ENCODE measurements at regions not wholly inside any gene's neighbourhood (a gene's known extent, or its start where the extent isn't known, plus 50 kb on each side); places are given as distances from the start of the nearest gene placed in this dataset.

- H3K4me1 ChIP-seq, result no peaks in the 10 kb centered on the region
- no peak overlapping the region for H3K4me3 ChIP-seq
- H3K27ac ChIP-seq, result no peak overlapping the region
- no peak for TF ChIP-seq CTCF (IDR thresholded peaks at IDR 0.05 in 4 of 5, conservative IDR thresholded peaks at IDR 0.05 in 1 of 5)
- no peak for TF ChIP-seq POLR2A (IDR thresholded peaks at IDR 0.05)
- no peak for DNase-seq
- H3K27me3 ChIP-seq, result no peaks in the 10 kb centered on the region
- intact Hi-C loops (cut with DNase I; ENCODE audit: low total_unique reads), result no loop called here
- in situ Hi-C loops (cut with MboI; ENCODE audit: low sequenced_read_pairs in 4 of 4), result no loop called here
- no peaks in the 10 kb centered on the region for H3K36me3 ChIP-seq
- no peak for ATAC-seq
- H3K9me3 ChIP-seq, result no peaks in the 10 kb centered on the region
Observed at GRCh38 chr7:118476036-118476435, 251.5 kb downstream of the ANKRD7 start.

- TF ChIP-seq POLR2A (IDR thresholded peaks at IDR 0.05) (no peak), CTCF (IDR thresholded peaks at IDR 0.05 in 4 of 5, conservative IDR thresholded peaks at IDR 0.05 in 1 of 5) (no peak)
- Histone ChIP-seq H3K27ac (no peak overlapping the region), H3K27me3 (no peaks in the 10 kb centered on the region), H3K4me3 (no peak overlapping the region), H3K36me3 (no peaks in the 10 kb centered on the region), H3K4me1 (no peaks in the 10 kb centered on the region), H3K9me3 (no peaks in the 10 kb centered on the region)
- no peak for ATAC-seq
- intact Hi-C loops (cut with DNase I; ENCODE audit: low total_unique reads), result no loop called here
- DNase-seq, result no peak
- in situ Hi-C loops (cut with MboI; ENCODE audit: low sequenced_read_pairs in 4 of 4), result no loop called here
Observed at GRCh38 chr7:118477036-118477435, 252.5 kb downstream of the ANKRD7 start.

- H3K9me3 ChIP-seq, result no peaks in the 10 kb centered on the region
- H3K4me3 ChIP-seq, result no peak overlapping the region
- no peaks in the 10 kb centered on the region for H3K36me3 ChIP-seq
- in situ Hi-C loops (cut with MboI; ENCODE audit: low sequenced_read_pairs in 4 of 4), result no loop called here
- no peak for ATAC-seq
- H3K27ac ChIP-seq, result no peak overlapping the region
- H3K4me1 ChIP-seq, result no peaks in the 10 kb centered on the region
- intact Hi-C loops (cut with DNase I; ENCODE audit: low total_unique reads), result no loop called here
- no peak for DNase-seq
- no peaks in the 10 kb centered on the region for H3K27me3 ChIP-seq
- TF ChIP-seq CTCF (IDR thresholded peaks at IDR 0.05 in 4 of 5, conservative IDR thresholded peaks at IDR 0.05 in 1 of 5), result no peak
- no peak for TF ChIP-seq POLR2A (IDR thresholded peaks at IDR 0.05)
Observed at GRCh38 chr7:118478236-118478635, 253.7 kb downstream of the ANKRD7 start.

GRCh38 chr7:118478931-118479330, 254.4 kb downstream of the ANKRD7 start:
- no peak for ATAC-seq
- Histone ChIP-seq H3K27ac (no peak overlapping the region), H3K9me3 (no peaks in the 10 kb centered on the region), H3K4me1 (no peaks in the 10 kb centered on the region), H3K27me3 (no peaks in the 10 kb centered on the region), H3K4me3 (no peak overlapping the region), H3K36me3 (no peaks in the 10 kb centered on the region)
- intact Hi-C loops (cut with DNase I; ENCODE audit: low total_unique reads) (no loop called here), in situ Hi-C loops (cut with MboI; ENCODE audit: low sequenced_read_pairs in 4 of 4) (no loop called here)
- no peak for DNase-seq
- TF ChIP-seq POLR2A (IDR thresholded peaks at IDR 0.05) (no peak), CTCF (IDR thresholded peaks at IDR 0.05 in 4 of 5, conservative IDR thresholded peaks at IDR 0.05 in 1 of 5) (no peak)

GRCh38 chr7:118492466-118492865, 268.0 kb downstream of the ANKRD7 start:
- no peak for DNase-seq
- Histone ChIP-seq H3K4me1 (no peaks in the 10 kb centered on the region), H3K36me3 (no peaks in the 10 kb centered on the region), H3K27me3 (no peaks in the 10 kb centered on the region), H3K9me3 (no peaks in the 10 kb centered on the region), H3K27ac (no peak overlapping the region), H3K4me3 (no peak overlapping the region)
- no peak for ATAC-seq
- in situ Hi-C loops (cut with MboI; ENCODE audit: low sequenced_read_pairs in 4 of 4) (no loop called here), intact Hi-C loops (cut with DNase I; ENCODE audit: low total_unique reads) (no loop called here)
- TF ChIP-seq POLR2A (IDR thresholded peaks at IDR 0.05) (no peak), CTCF (IDR thresholded peaks at IDR 0.05 in 4 of 5, conservative IDR thresholded peaks at IDR 0.05 in 1 of 5) (no peak)

All from gastrocnemius medialis (tissue), 4 donors.